ENCODE measurements at regions not wholly inside any gene's neighbourhood (a gene's known extent, or its start where the extent isn't known, plus 50 kb on each side); places are given as distances from the start of the nearest gene placed in this dataset.

- no peaks in the 10 kb centered on the region for H3K4me1 ChIP-seq
- H3K27me3 ChIP-seq, result no peaks in the 10 kb centered on the region
- no peak for TF ChIP-seq CTCF (IDR thresholded peaks at IDR 0.05; ENCODE audit: low read depth, low read length)
- no peak for DNase-seq
- no peaks in the 10 kb centered on the region for H3K9me3 ChIP-seq
- H3K4me3 ChIP-seq (ENCODE audit: low read depth, low read length), result no peak overlapping the region
- H3K36me3 ChIP-seq, result no peaks in the 10 kb centered on the region
Measured at GRCh38 chr18:78571063-78571785, 408.4 kb upstream of the SALL3 start.

- no peak for TF ChIP-seq CTCF (IDR thresholded peaks at IDR 0.05; ENCODE audit: low read depth, low read length)
- Histone ChIP-seq H3K36me3 (no peaks in the 10 kb centered on the region), H3K27me3 (no peaks in the 10 kb centered on the region), H3K4me1 (no peaks in the 10 kb centered on the region), H3K4me3 (ENCODE audit: low read depth, low read length) (no peak overlapping the region), H3K9me3 (no peaks in the 10 kb centered on the region)
- DNase-seq, result no peak
Measured at GRCh38 chr18:78571831-78572347, 407.7 kb upstream of the SALL3 start.

DNA sequence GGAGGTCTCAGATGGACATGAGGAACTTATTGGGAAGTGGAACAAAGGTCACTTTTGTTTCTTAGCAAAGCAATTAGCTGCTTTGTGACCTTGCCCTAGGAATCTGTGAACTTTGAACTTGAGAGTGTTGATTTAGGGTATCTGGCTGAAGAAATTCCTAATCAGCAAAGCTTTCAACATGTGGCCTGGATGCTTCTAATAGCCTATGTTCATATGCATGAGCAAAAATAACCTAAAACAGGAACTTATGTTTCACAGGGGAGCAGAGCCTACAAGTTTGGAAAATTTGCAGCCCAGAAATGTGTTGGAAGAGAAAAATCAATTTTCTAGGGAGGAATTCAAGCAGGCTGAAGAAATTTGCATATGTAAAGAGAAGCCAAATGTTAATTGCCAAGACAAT is 405.8 kb upstream of the SALL3 start:
- H3K4me3 ChIP-seq (ENCODE audit: low read depth, low read length), result no peak overlapping the region
- DNase-seq, result no peak
- no peaks in the 10 kb centered on the region for H3K4me1 ChIP-seq
- TF ChIP-seq CTCF (IDR thresholded peaks at IDR 0.05; ENCODE audit: low read depth, low read length), result no peak
- no peaks in the 10 kb centered on the region for H3K27me3 ChIP-seq
- H3K36me3 ChIP-seq, result no peaks in the 10 kb centered on the region
- no peaks in the 10 kb centered on the region for H3K9me3 ChIP-seq

DNA sequence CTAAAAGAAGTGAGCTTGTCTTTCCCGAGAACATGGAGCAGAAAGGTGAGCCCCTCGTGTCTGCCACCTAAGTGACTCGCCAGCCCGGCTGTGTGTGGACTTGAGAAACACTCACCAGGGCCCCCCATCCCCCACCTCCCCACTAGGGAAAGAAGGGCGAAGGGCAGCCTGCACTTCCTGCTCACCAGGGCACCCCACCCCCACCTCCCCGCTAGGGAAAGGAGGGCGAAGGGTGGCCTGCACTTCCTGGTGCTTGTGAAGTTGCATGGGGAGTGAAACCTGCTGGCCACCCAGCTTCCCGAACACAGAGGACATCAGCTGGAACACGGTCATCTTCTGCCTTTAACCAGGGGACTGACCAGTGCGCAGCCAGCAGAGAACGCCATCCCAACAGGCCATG is 402.7 kb upstream of the SALL3 start:
- Histone ChIP-seq H3K4me3 (ENCODE audit: low read depth, low read length) (no peak overlapping the region), H3K36me3 (no peaks in the 10 kb centered on the region), H3K27me3 (no peaks in the 10 kb centered on the region), H3K4me1 (no peaks in the 10 kb centered on the region), H3K9me3 (no peaks in the 10 kb centered on the region)
- TF ChIP-seq CTCF (IDR thresholded peaks at IDR 0.05; ENCODE audit: low read depth, low read length), result no peak
- no peak for DNase-seq

- Histone ChIP-seq H3K4me1 (no peaks in the 10 kb centered on the region), H3K27me3 (no peaks in the 10 kb centered on the region), H3K9me3 (no peaks in the 10 kb centered on the region), H3K36me3 (no peaks in the 10 kb centered on the region), H3K4me3 (ENCODE audit: low read depth, low read length) (no peak overlapping the region)
- DNase-seq, result no peak
- TF ChIP-seq CTCF (IDR thresholded peaks at IDR 0.05; ENCODE audit: low read depth, low read length), result no peak
Measured at GRCh38 chr18:78579449-78579848, 400.2 kb upstream of the SALL3 start.

GRCh38 chr18:78579854-78580577 is 399.6 kb upstream of the SALL3 start:
- H3K36me3 ChIP-seq, result no peaks in the 10 kb centered on the region
- no peaks in the 10 kb centered on the region for H3K27me3 ChIP-seq
- H3K4me1 ChIP-seq, result no peaks in the 10 kb centered on the region
- no peak overlapping the region for H3K4me3 ChIP-seq (ENCODE audit: low read depth, low read length)
- DNase-seq, result no peak
- H3K9me3 ChIP-seq, result no peaks in the 10 kb centered on the region
- TF ChIP-seq CTCF (IDR thresholded peaks at IDR 0.05; ENCODE audit: low read depth, low read length), result no peak

All from BE2C (cell line).